ENCODE measurements at regions not wholly inside any gene's neighbourhood (a gene's known extent, or its start where the extent isn't known, plus 50 kb on each side); places are given as distances from the start of the nearest gene placed in this dataset.

GRCh38 chr15:101573951-101574350, 78.2 kb downstream of the TM2D3 start:
- H3K4me3 ChIP-seq, result no peak overlapping the region
- no peaks in the 10 kb centered on the region for H3K27me3 ChIP-seq
- intact Hi-C loops (cut with DNase I), result no loop called here
- TF ChIP-seq, protein P1, sequence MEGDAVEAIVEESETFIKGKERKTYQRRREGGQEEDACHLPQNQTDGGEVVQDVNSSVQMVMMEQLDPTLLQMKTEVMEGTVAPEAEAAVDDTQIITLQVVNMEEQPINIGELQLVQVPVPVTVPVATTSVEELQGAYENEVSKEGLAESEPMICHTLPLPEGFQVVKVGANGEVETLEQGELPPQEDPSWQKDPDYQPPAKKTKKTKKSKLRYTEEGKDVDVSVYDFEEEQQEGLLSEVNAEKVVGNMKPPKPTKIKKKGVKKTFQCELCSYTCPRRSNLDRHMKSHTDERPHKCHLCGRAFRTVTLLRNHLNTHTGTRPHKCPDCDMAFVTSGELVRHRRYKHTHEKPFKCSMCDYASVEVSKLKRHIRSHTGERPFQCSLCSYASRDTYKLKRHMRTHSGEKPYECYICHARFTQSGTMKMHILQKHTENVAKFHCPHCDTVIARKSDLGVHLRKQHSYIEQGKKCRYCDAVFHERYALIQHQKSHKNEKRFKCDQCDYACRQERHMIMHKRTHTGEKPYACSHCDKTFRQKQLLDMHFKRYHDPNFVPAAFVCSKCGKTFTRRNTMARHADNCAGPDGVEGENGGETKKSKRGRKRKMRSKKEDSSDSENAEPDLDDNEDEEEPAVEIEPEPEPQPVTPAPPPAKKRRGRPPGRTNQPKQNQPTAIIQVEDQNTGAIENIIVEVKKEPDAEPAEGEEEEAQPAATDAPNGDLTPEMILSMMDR (IDR thresholded peaks at IDR 0.05), result no peak
- TF ChIP-seq POLR2A (IDR thresholded peaks at IDR 0.05), result no peak
- no peaks in the 10 kb centered on the region for H3K36me3 ChIP-seq
- DNase-seq (no peak), ATAC-seq (no peak)
- WGBS (ENCODE audit: insufficient coverage, low coverage, low lambda C conversion rate, missing lambda C conversion rate), result 73% methylated on average over 3 of the region's 3 CpGs
- H3K4me1 ChIP-seq, result no peaks in the 10 kb centered on the region
- H3K9me3 ChIP-seq, result no peaks in the 10 kb centered on the region
- H3K27ac ChIP-seq, result no peak overlapping the region

DNA sequence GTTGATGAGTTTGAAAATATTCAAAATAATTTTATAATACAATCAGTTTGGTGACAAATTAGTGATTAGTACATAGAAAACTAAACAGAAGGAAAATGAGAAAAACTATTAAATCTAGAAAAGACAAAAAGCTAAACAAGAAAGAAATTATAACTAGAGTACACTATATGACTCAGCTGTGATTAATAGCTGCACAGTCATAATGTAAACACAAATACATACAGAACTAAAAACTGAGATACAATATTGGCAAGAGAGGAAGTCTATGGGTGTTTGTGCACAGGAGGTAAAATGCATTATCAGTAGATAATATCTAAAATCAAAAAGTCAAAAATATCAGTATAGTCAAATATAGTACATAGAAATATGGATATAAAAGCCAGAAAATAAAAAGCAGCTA, 80.7 kb upstream of the PCSK6 start:
- H3K9me3 ChIP-seq, result no peaks in the 10 kb centered on the region
- H3K27ac ChIP-seq, result no peak overlapping the region
- no peaks in the 10 kb centered on the region for H3K4me1 ChIP-seq
- H3K27me3 ChIP-seq, result no peaks in the 10 kb centered on the region
- no peak overlapping the region for H3K4me3 ChIP-seq
- DNase-seq (no peak), ATAC-seq (no peak)
- intact Hi-C loops (cut with DNase I), result no loop called here
- TF ChIP-seq POLR2A (IDR thresholded peaks at IDR 0.05), result no peak
- TF ChIP-seq, protein P1 (IDR thresholded peaks at IDR 0.05), result no peak
- no peaks in the 10 kb centered on the region for H3K36me3 ChIP-seq

GRCh38 chr15:101568821-101569555, 79.5 kb upstream of the PCSK6 start:
- Histone ChIP-seq H3K9me3 (no peaks in the 10 kb centered on the region), H3K27me3 (no peaks in the 10 kb centered on the region), H3K36me3 (no peaks in the 10 kb centered on the region), H3K27ac (no peak overlapping the region), H3K4me3 (no peak overlapping the region), H3K4me1 (no peaks in the 10 kb centered on the region)
- DNase-seq (no peak), ATAC-seq (no peak)
- WGBS (ENCODE audit: insufficient coverage, low coverage, low lambda C conversion rate, missing lambda C conversion rate), result 85% methylated on average over 11 of the region's 17 CpGs
- intact Hi-C loops (cut with DNase I), result loop anchor here in 1 of 2 donors (10.0 kb wide), 1 partner anchor 184 kb away; no protein-coding TSS in a partner anchor
- TF ChIP-seq POLR2A (IDR thresholded peaks at IDR 0.05), result no peak
- TF ChIP-seq, protein P1 (IDR thresholded peaks at IDR 0.05), result no peak

- Histone ChIP-seq H3K27me3 (no peaks in the 10 kb centered on the region), H3K4me3 (no peak overlapping the region), H3K4me1 (no peaks in the 10 kb centered on the region), H3K9me3 (no peaks in the 10 kb centered on the region), H3K27ac (no peak overlapping the region), H3K36me3 (no peaks in the 10 kb centered on the region)
- TF ChIP-seq, protein P1 (IDR thresholded peaks at IDR 0.05), result no peak
- no peak for TF ChIP-seq POLR2A (IDR thresholded peaks at IDR 0.05)
- WGBS (ENCODE audit: insufficient coverage, low coverage, low lambda C conversion rate, missing lambda C conversion rate), result 79% methylated on average over 8 of the region's 8 CpGs
- no peak for DNase-seq
- no peak for ATAC-seq
- intact Hi-C loops (cut with DNase I), result loop anchor here in 1 of 2 donors (10.0 kb wide), 1 partner anchor 184 kb away; no protein-coding TSS in a partner anchor
These were observed 78.8 kb upstream of the PCSK6 start for GRCh38 chr15:101568309-101568708.

All from right lobe of liver (tissue), 6 donors.